ENCODE measurements at regions not wholly inside any gene's neighbourhood (a gene's known extent, or its start where the extent isn't known, plus 50 kb on each side); places are given as distances from the start of the nearest gene placed in this dataset.
"Not testable (repeated sequence)": the region's sequence is repeated elsewhere in the genome, so short reads cannot be mapped to it uniquely, and the experiment has no call there.

DNA sequence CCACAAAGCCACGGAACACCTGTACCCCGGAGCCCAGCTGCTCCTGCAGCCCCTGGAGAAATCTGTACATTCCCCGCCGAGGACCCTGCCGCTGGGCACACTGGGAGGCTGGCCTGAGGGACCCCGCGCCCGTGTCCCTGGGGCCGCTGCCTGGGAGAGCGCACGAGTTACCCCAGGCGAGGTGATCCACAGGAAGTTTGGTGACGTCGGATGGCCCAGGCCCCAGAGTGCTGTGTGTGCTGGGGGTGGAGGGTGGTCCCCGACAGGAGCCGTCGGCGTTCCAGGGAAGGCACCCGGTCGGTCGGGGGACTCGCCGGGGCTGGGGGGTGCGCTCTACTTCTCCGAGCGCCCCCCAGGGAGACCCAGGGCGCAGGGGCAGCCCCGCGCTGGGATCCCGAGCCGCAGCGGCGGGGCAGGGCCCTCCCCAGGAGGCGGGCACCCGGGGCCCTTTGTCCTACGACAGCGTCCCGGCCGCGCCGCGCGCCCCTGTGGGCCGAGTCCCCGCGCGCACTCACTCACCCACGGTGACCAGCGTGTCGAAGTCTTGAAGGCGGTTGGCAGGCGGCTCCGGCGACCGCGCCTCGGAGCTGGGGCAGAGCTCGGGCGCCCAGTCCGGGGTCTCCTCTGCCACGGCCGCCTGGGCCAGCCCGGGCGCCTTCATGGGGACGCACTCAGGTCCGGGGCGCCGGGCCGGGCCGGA is 129.5 kb upstream of the PRKX start:
- H3K4me1 Mint-ChIP-seq (ENCODE audit: low read depth); H3K27me3 Mint-ChIP-seq; H3K9me3 Mint-ChIP-seq (ENCODE audit: low read depth); H3K36me3 Mint-ChIP-seq; H3K27ac Mint-ChIP-seq; H3K4me3 Mint-ChIP-seq: not testable (repeated sequence)

DNA sequence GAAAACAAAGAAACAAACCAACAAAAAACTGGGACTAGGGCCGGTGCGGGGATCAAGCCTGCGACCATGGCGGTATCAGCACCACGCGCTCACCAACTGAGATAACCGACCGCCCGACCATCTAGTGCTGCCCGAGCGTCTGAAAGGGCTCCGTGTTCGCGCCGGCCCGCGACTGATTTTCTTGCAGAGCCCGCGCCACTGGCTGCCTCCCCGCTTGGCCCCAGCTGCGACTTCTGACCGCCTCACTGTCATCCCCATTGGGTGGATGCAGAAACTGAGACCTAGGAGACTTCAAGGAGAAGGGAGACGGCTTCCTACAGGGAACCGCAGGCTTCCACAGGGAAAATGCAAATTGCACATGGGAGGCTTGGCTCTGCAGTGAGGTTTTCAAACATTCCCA is 125.3 kb upstream of the PRKX start:
- H3K27ac Mint-ChIP-seq; H3K9me3 Mint-ChIP-seq (ENCODE audit: low read depth); H3K27me3 Mint-ChIP-seq; H3K4me1 Mint-ChIP-seq (ENCODE audit: low read depth); H3K36me3 Mint-ChIP-seq; H3K4me3 Mint-ChIP-seq: not testable (repeated sequence)

DNA sequence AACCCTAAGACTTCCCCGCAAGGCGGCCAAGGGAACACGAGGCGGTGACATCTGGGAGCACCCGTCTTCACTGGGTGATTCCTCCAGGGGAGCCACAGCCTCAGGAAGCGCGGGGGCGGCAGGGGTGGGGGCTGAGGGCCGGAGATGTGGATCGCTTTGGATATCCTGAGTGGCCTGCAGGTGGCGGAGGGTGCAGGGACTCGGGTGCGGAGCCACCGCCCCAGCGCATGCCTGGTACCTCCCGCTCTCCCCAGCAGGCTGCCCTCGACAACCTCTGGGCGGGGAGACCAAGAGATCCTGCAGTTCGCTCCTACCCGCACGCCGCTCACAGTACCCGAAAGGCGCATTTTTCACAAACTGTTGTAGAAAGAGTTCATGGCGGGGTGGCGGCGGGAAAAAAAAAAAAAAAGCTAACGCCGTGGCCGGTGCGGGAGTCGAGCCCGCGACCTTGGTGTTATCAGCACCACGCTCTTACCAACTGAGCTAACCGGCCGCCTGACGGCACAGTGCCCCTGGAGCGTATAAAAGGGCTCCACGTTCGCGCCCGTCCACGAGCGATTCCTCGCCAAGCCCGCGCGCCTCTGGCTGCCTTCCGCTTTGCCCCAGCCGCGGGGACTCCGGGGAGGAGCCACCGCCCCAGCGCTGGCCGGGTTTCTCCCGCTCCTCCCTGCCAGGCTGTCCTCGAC is 124.7 kb upstream of the PRKX start:
- H3K27ac Mint-ChIP-seq; H3K27me3 Mint-ChIP-seq; H3K9me3 Mint-ChIP-seq (ENCODE audit: low read depth); H3K4me3 Mint-ChIP-seq; H3K36me3 Mint-ChIP-seq; H3K4me1 Mint-ChIP-seq (ENCODE audit: low read depth): not testable (repeated sequence)

DNA sequence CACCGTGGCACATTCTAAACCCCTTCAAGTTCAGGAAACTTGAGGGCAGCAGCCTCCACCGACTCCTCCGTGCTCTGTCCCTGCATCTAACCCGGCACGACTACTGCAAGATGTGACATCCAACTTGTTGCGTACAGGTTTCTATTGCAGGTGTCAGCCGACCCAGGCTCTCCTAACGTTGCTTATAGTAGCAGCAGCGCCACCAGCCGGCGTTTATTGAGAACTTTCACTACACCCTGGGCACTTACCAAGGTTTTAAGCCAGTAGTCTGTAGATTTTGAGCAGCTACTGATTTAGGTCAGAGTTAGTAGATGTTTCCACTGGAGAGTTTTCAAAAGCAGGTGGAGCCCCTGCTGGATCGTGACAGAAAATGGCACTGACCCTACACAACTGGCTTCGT is 123.8 kb upstream of the PRKX start:
- H3K4me1 Mint-ChIP-seq (ENCODE audit: low read depth); H3K9me3 Mint-ChIP-seq (ENCODE audit: low read depth): not testable (repeated sequence)

DNA sequence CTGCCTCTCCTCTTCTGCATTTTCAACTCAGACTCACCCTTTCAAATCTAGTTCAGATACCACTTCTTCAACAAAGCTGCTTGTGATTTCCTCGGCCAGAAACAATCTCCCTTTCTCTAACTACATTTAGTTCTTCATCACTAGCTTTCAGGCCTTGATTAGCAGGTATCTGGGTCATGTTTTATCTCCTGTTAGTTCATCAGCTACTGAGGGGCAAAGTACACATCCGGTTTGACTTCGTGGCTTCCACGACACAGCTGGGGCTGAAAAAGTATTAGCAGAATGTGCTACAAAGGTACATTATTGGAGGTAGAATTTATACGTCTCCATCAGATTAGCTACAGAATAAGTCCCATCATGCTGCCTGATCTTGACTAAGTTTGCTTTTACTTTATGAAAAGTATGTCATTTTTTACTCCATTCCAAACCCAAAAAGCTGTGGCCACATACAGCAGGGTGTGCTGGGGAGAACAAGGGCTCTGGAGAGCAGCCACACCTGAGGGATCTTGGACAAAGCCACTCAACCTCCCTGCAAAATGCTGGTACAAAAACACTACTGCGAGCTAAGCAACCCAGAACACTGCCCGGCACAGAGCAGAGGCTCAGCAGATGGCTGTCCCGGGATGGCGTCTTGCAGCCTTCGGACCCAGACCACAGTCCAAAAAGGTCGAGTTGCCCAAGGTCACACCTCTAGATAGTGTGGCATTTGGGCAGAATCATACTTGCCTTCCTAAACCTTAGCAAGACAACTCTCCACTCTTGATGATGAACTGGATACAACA is 120.5 kb upstream of the PRKX start:
- not testable (repeated sequence) for H3K4me3 Mint-ChIP-seq; H3K9me3 Mint-ChIP-seq (ENCODE audit: low read depth); H3K27ac Mint-ChIP-seq; H3K27me3 Mint-ChIP-seq; H3K36me3 Mint-ChIP-seq; H3K4me1 Mint-ChIP-seq (ENCODE audit: low read depth)

More for the DNA sequence above, 123.8 kb upstream of the PRKX start:
- not testable (repeated sequence) for H3K27me3 Mint-ChIP-seq, H3K27ac Mint-ChIP-seq, H3K4me3 Mint-ChIP-seq, H3K36me3 Mint-ChIP-seq

DNA sequence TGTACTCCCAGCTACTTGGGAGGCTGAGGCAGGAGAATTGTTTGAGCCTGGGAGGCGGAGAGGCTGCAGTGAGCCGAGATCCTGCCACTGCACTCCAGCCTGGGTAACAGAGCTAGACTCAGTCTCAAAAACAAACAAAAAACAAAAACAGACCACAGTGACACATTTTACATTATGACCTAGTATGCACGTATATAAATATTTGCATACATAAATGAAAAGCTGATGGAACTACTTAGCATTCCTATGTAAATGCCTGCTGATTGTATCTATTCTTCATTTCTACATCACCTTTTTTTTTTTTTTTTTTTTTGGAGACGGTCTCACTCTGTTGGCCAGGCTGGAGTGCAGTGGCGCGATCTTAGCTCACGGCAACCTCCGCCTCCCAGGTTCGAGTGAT is 116.6 kb upstream of the PRKX start:
- H3K4me3 Mint-ChIP-seq; H3K36me3 Mint-ChIP-seq; H3K4me1 Mint-ChIP-seq (ENCODE audit: low read depth); H3K27me3 Mint-ChIP-seq; H3K9me3 Mint-ChIP-seq (ENCODE audit: low read depth); H3K27ac Mint-ChIP-seq: not testable (repeated sequence)

DNA sequence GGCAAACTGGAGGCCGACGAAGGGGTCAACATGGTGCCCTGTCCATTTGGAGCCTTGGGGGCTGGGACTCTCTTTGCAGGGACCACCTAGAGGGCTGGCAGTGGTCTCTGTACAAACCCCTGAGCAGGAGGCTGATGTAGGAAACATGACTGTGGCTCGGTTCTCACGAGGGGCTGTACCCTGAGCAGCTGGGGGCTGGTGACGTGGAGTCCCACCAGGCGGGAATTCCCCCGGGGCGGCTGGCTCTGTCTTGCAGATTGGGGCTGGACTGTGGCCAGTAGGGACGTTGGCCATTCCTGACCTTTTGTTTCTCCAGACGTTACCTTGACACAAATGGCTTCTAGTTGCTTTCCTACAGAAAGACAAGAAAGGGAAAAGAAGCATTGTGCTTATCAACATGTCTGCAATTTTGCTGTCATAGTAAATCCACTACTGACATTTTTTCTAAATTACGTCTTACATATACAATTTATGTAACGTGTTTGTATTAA is 115.6 kb upstream of the PRKX start:
- not testable (repeated sequence) for H3K36me3 Mint-ChIP-seq; H3K27me3 Mint-ChIP-seq; H3K4me1 Mint-ChIP-seq (ENCODE audit: low read depth); H3K4me3 Mint-ChIP-seq; H3K27ac Mint-ChIP-seq; H3K9me3 Mint-ChIP-seq (ENCODE audit: low read depth)

DNA sequence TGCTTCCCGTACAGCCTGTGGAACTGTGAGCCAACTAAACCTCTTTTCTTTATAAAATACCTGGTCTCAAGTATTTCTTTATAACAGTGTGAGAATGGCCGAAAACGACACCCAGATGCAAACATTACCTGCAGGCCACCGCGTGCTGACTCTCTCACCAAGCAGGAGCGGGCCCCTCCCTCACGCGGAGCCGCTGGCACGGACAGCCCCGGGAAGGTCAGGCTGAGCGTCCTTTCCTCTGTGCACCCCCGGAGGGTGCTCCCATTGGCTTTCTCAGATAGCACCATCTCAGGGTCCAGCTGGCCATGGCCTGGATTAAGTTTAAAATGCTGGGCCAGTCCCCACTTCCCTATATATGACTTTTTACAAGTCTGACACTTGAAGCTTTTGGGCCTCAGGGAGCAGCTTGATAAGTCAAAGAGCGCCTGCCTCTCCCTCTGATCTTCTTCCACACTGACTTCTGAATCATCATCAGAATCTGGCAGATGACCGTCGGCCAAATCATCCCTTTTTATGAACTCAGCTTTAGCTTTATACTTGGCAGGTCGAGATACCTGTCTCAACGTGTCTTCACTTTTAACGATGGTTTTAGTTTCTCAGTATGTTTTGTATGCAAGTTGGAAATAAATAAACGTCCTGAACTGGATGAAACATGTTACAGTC is 115.1 kb upstream of the PRKX start:
- H3K4me1 Mint-ChIP-seq (ENCODE audit: low read depth); H3K27me3 Mint-ChIP-seq; H3K4me3 Mint-ChIP-seq; H3K9me3 Mint-ChIP-seq (ENCODE audit: low read depth); H3K36me3 Mint-ChIP-seq; H3K27ac Mint-ChIP-seq: not testable (repeated sequence)

DNA sequence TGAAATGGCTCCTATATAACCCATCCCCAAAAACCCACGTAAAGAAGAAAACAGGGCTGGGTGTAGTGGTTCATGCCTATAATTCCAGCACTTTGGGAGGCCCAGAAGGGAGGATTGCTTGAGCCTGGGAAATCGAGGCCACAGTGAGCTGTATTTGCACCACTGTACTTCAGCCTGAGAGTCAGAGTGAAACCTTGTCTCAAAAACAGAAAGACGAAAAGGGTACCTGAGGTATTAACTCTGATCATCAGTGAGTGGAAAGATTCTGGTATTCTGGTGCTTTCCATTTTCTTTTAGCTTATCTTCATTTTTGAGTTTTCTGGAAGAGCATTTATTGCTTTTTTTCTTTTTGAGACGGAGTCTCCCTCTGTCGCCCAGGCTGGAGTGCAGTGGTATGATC is 110.6 kb upstream of the PRKX start:
- H3K4me3 Mint-ChIP-seq; H3K27me3 Mint-ChIP-seq; H3K27ac Mint-ChIP-seq; H3K36me3 Mint-ChIP-seq; H3K4me1 Mint-ChIP-seq (ENCODE audit: low read depth); H3K9me3 Mint-ChIP-seq (ENCODE audit: low read depth): not testable (repeated sequence)

DNA sequence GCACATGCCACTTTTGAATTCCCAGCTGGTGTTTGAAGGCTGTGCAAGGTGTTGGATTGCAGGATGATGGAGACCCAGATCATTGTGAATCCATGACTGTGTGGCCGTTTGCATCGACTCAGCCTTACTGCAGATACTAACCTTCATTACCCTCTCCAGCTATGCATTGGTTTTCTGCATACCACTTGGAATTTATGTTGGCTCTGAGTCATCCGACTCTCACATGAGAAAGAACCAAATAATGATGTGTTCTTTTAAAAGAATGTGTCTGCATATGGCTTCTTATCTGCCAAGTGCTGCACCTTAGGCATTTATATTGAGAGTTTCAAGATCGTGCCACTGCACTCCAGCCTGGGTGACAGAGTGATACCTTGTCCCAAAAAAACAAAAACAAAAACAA is 106.7 kb upstream of the PRKX start:
- no peaks in the 10 kb centered on the region for H3K27me3 Mint-ChIP-seq
- H3K9me3 Mint-ChIP-seq (ENCODE audit: low read depth): no peaks in the 10 kb centered on the region
- H3K27ac Mint-ChIP-seq: peak overlapping the region; percentile 50
- H3K36me3 Mint-ChIP-seq: peaks cover 8% of the 10 kb centered on the region
- H3K4me1 Mint-ChIP-seq (ENCODE audit: low read depth): peaks cover 3% of the 10 kb centered on the region
- H3K4me3 Mint-ChIP-seq: no peak overlapping the region

DNA sequence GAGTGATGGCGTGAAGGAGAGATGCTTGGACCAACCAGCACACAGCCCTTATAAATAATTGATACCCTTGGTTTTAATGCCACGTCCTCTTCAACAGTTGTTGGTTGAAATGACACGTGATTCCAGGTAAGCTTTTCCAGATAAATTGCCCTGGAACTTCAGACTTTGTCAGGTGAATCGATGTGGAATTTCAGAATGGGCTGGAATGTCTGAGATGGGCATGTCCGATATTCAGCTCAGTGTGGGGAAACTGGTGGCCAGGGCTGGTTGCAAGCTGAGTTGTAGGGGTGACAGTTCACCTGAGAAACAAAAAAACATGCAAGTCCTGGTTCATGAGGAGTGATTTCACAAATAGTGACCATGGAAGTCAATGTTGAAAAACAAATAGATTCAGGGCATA is 104.0 kb upstream of the PRKX start:
- H3K4me3 Mint-ChIP-seq; H3K27ac Mint-ChIP-seq; H3K9me3 Mint-ChIP-seq (ENCODE audit: low read depth); H3K4me1 Mint-ChIP-seq (ENCODE audit: low read depth); H3K36me3 Mint-ChIP-seq; H3K27me3 Mint-ChIP-seq: not testable (repeated sequence)

DNA sequence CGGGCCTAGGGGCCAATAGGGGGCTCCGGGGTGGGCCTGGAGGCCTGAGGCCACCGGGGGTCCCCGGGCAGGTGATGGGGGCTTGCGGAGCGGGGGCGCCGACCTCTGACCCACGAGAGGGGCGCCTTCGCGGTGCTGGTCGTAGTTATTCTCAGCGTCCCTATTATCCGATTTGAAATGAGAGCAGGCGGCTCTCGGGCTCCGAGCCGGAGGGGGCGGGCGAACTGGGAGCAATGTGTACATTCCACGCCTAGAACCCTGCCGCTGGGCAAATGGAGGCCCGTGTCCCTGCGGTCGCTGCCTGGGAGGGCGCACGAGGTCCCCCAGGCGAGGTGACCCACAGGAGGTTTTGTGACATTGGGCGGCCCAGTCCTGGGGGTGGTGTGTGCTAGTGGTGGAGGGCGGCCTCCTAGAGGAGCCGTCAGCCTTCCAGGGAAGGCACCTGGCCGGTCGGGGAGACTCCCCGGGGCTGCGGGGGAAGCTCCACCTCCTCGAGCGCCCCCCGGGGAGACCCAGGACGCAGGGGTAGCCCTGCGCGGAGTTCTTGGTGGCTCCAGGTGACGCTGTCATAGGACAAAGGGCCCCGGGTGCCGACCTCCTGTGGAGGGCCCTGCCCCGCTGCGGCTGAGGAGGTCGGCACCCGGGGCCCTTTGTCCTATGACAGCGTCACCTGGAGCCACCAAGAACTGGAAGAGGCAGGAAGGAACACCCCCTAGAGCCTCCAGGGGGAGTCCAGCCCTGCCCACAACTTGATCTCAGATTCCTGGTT is 102.6 kb upstream of the PRKX start:
- Mint-ChIP-seq H3K4me3 (peak overlapping the region; percentile 74), H3K9me3 (ENCODE audit: low read depth) (no peaks in the 10 kb centered on the region), H3K36me3 (peaks cover 3% of the 10 kb centered on the region), H3K27ac (peak overlapping the region; percentile 54), H3K4me1 (ENCODE audit: low read depth) (peaks cover 15% of the 10 kb centered on the region), H3K27me3 (no peaks in the 10 kb centered on the region)

DNA sequence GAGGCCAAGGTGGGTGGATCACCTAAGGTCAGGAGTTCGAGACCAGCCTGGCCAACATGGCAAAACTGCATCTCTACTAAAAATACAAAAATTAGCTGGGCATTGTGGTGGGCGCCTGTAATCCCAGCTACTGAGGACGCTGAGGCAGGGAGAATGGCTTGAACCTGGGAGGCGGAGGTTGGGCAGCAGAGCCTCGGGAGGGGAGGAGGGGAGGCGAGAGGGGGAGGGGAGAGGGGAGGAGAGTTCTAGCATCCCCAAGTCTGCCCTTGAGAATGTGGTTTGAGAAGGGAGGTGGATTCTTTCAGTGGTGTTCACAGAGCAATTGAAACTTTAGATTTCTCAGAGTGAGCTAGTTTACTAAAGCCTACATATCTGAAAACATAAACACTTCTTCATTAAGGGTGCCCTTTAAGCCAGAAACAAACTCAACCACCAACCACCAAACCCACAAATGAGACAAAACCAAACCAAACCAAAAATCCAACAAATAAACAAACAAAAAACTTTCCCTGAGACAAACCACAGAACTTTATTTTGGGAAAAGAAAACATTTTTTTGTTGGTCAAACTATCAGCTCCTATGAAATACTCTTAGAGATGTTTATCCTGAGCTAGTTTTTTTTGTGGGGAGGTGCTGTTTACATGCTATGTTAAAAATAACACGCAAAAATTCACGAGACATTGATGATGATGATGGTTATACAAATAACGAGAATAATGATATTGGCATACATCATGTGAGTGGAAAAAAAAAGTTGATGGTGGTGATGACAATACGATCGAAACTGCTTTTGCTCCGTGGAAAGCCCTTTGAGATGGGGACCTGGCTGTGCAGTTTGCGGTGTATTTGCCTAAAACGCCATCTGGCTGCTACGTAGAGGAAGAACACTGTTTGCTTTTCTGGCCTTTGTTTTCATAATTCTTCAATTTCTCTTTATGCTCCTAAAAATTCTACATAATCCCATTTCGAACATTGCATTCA is 98.2 kb upstream of the PRKX start:
- Mint-ChIP-seq H3K27me3 (peaks cover 8% of the 10 kb centered on the region), H3K4me1 (ENCODE audit: low read depth) (peaks cover 12% of the 10 kb centered on the region), H3K9me3 (ENCODE audit: low read depth) (no peaks in the 10 kb centered on the region), H3K27ac (no peak overlapping the region), H3K4me3 (peak overlapping the region; percentile 59), H3K36me3 (no peaks in the 10 kb centered on the region)

DNA sequence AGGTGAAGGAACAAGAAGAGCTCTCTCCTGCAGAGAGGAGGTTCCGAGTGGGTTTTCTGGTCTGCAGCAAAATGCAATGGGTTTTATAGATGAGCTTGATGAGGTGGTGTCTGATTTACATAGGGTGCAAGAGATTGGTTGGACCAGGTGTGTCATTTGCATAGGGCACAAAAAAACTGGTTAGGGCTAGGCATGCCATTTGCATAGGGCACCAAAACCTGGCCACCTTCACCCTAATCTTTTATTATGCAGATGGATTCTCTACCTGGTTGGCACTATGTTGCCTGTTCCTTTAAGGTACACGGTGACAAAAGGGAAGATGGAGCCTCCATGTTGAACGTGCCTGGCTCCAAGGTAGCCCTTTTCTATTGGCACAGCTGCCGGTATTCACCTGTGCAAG is 94.5 kb upstream of the PRKX start:
- H3K36me3 Mint-ChIP-seq: no peaks in the 10 kb centered on the region
- H3K27ac Mint-ChIP-seq: no peak overlapping the region
- peaks cover 9% of the 10 kb centered on the region for H3K4me1 Mint-ChIP-seq (ENCODE audit: low read depth)
- no peaks in the 10 kb centered on the region for H3K9me3 Mint-ChIP-seq (ENCODE audit: low read depth)
- peaks cover 8% of the 10 kb centered on the region for H3K27me3 Mint-ChIP-seq
- no peak overlapping the region for H3K4me3 Mint-ChIP-seq
